Type B pancreatic cell (in vitro differentiated cells): ENCODE measurements at regions not wholly inside any gene's neighbourhood (a gene's known extent, or its start where the extent isn't known, plus 50 kb on each side); places are given as distances from the start of the nearest gene placed in this dataset.

Experiments used
- DNase-seq: peaks from one replicate; pipeline ENCODE4 v3.0.0; 2021; ENCODE audit warnings: mixed read lengths; ENCODE audit not compliant: unreplicated experiment; ENCODE audit errors: extremely low spot score
- H3K27ac Mint-ChIP-seq: 2 replicates; pipeline ENCODE4 v1.8.0; 2021; ENCODE audit warnings: mild to moderate bottlenecking, mixed read lengths
- H3K27me3 Mint-ChIP-seq: 2 replicates; pipeline ENCODE4 v1.8.0; 2021; ENCODE audit warnings: mixed read lengths
- H3K36me3 Mint-ChIP-seq: 2 replicates; pipeline ENCODE4 v1.8.0; 2021; ENCODE audit warnings: mixed read lengths
- H3K4me1 Mint-ChIP-seq: one replicate; pipeline ENCODE4 v1.8.0; 2021; ENCODE audit warnings: mixed read lengths; ENCODE audit not compliant: unreplicated experiment
- H3K4me3 Mint-ChIP-seq: 2 replicates; pipeline ENCODE4 v1.8.0; 2021; ENCODE audit warnings: mild to moderate bottlenecking, mixed read lengths
- H3K9me3 Mint-ChIP-seq: 2 replicates; pipeline ENCODE4 v1.8.0; 2021; ENCODE audit warnings: mixed read lengths
- CTCF ChIP-seq: fragments of 200-600 bp; sonication (generic); conservative IDR thresholded peaks from 2 replicates; pipeline ENCODE4 v1.5.0; 2021; ENCODE audit warnings: antibody characterized with exemption, mild to moderate bottlenecking

GRCh38 chr7:43015301-43015700 lies 83.1 kb downstream of the MRPL32 start:
- H3K4me1 Mint-ChIP-seq: no peaks in the 10 kb centered on the region
- no peak for TF ChIP-seq CTCF
- H3K36me3 Mint-ChIP-seq: no peaks in the 10 kb centered on the region
- no peak for DNase-seq
- no peak overlapping the region for H3K4me3 Mint-ChIP-seq
- no peak overlapping the region for H3K27ac Mint-ChIP-seq
- H3K9me3 Mint-ChIP-seq: peaks cover 7% of the 10 kb centered on the region
- H3K27me3 Mint-ChIP-seq: peaks cover 14% of the 10 kb centered on the region

GRCh38 chr7:43018446-43018845 lies 86.3 kb downstream of the MRPL32 start:
- TF ChIP-seq CTCF: no peak
- no peaks in the 10 kb centered on the region for H3K4me1 Mint-ChIP-seq
- H3K9me3 Mint-ChIP-seq: no peaks in the 10 kb centered on the region
- H3K27ac Mint-ChIP-seq: no peak overlapping the region
- H3K4me3 Mint-ChIP-seq: no peak overlapping the region
- peaks cover 18% of the 10 kb centered on the region for H3K27me3 Mint-ChIP-seq
- H3K36me3 Mint-ChIP-seq: no peaks in the 10 kb centered on the region
- DNase-seq: no peak

GRCh38 chr7:43021431-43021830 lies 89.3 kb downstream of the MRPL32 start:
- no peaks in the 10 kb centered on the region for H3K4me1 Mint-ChIP-seq
- H3K27me3 Mint-ChIP-seq: peaks cover 9% of the 10 kb centered on the region
- TF ChIP-seq CTCF: no peak
- DNase-seq: no peak
- no peaks in the 10 kb centered on the region for H3K36me3 Mint-ChIP-seq
- H3K27ac Mint-ChIP-seq: no peak overlapping the region
- no peaks in the 10 kb centered on the region for H3K9me3 Mint-ChIP-seq
- H3K4me3 Mint-ChIP-seq: no peak overlapping the region

- Mint-ChIP-seq H3K9me3 (no peaks in the 10 kb centered on the region), H3K27ac (no peak overlapping the region), H3K4me1 (no peaks in the 10 kb centered on the region), H3K36me3 (no peaks in the 10 kb centered on the region), H3K4me3 (no peak overlapping the region), H3K27me3 (peaks cover 12% of the 10 kb centered on the region)
- no peak for DNase-seq
- no peak for TF ChIP-seq CTCF
Observed at GRCh38 chr7:43022008-43022407, 89.8 kb downstream of the MRPL32 start.

GRCh38 chr7:43033369-43033768 lies 79.1 kb upstream of the HECW1 start:
- Mint-ChIP-seq H3K36me3 (no peaks in the 10 kb centered on the region), H3K27ac (no peak overlapping the region), H3K9me3 (no peaks in the 10 kb centered on the region), H3K4me3 (no peak overlapping the region), H3K27me3 (peaks cover 14% of the 10 kb centered on the region), H3K4me1 (no peaks in the 10 kb centered on the region)
- TF ChIP-seq CTCF: no peak
- no peak for DNase-seq

GRCh38 chr7:43034535-43035002 lies 77.9 kb upstream of the HECW1 start:
- DNase-seq: no peak
- Mint-ChIP-seq H3K27me3 (peaks cover 11% of the 10 kb centered on the region), H3K27ac (no peak overlapping the region), H3K9me3 (no peaks in the 10 kb centered on the region), H3K4me3 (no peak overlapping the region), H3K36me3 (no peaks in the 10 kb centered on the region), H3K4me1 (no peaks in the 10 kb centered on the region)
- TF ChIP-seq CTCF: no peak
